NCI-H2227 treated with DMSO at 0.1 percent for 48 hours (cell line): ENCODE measurements at regions not wholly inside any gene's neighbourhood (a gene's known extent, or its start where the extent isn't known, plus 50 kb on each side); places are given as distances from the start of the nearest gene placed in this dataset.

Experiments
- DNase-seq: peaks from one replicate; lab custom pipeline; 2025; lab: John Stamatoyannopoulos, UW

DNA sequence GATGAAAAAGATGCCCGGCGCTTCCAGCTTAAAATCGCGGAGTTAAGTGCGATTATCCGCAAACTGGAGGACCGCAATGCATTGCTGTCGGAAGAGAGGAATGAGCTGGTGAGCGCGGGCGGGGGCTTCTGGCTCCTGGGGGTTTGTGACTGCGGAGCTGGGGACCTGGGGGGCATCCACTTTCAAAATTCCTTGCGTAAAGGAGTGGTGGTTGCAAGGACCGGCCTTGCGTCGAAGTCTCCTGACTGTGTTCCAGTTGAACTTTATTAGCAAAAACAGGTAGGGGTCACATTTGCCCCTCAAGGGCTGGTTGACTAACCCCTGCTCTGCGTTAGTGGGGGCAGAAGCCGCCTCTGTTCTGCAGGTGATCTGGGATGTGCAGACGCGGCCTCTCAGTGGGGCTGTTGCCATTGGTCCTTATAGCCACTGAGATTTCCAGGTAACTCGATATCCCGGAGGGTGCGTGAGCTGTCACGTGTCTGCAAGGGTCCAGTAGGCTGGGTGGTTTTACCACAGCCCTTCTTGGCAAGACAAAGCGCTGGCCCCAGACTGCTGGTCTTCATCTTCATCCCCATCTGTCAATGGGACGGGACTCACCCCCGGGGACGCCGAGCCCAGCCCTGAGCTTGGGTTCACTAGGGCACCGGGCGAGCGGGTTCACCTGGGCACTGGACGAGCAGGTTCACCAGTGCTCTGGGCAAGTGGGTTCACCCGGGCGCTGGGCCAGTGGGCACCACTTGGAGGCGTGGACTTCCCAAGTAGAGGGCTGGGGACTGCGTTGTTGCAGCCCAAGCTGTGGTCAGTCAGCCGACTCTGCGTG lies 51.5 kb upstream of the DPYSL4 start:
- DNase-seq, result no peak

DNA sequence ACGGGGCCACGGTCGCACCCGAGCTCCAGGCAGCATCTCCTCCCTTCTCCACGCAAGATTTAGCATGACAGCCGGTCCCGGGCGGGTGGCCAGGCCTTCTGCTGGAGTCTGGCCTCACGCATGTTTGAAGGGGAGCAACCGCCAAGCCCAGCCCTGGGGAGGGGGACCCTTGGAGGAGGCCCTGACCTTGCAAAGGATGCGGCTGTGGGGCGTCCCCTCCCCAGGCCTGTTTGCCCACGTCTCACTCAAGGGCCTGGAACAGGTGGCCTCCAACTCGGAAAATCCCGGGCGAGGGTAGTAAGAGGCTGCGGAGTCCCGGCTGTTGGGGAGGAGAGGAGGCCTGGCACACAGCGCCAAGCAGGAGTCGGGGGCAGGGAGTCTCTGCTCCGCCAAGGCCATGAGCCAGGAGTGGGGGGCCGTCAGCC lies 50.6 kb upstream of the DPYSL4 start:
- DNase-seq, result no peak

DNA sequence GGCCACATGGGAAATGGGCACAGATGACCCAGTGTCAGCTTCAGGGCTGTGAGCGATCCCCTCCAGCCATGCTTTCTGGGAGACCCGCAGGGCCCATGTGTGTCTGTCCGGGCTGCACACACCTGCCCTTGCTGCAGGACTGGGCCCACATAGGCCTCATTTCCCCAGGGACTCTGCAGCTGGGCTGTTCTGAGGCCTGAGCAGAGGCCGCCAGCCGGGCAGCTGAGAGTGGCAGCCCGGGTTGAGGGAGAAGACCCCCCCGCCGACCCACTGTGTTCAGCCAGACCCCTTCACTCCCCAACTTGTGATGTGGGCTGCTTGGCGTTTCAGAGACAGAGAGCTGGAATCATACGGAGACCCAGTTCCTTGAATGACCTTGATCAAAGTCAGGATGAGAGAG lies 50.1 kb upstream of the DPYSL4 start:
- no peak for DNase-seq
